ENCODE measurements at regions not wholly inside any gene's neighbourhood (a gene's known extent, or its start where the extent isn't known, plus 50 kb on each side); places are given as distances from the start of the nearest gene placed in this dataset.

GRCh38 chr12:46471404-46471803, 98.8 kb upstream of the SLC38A2 start:
- TF ChIP-seq, protein P1, sequence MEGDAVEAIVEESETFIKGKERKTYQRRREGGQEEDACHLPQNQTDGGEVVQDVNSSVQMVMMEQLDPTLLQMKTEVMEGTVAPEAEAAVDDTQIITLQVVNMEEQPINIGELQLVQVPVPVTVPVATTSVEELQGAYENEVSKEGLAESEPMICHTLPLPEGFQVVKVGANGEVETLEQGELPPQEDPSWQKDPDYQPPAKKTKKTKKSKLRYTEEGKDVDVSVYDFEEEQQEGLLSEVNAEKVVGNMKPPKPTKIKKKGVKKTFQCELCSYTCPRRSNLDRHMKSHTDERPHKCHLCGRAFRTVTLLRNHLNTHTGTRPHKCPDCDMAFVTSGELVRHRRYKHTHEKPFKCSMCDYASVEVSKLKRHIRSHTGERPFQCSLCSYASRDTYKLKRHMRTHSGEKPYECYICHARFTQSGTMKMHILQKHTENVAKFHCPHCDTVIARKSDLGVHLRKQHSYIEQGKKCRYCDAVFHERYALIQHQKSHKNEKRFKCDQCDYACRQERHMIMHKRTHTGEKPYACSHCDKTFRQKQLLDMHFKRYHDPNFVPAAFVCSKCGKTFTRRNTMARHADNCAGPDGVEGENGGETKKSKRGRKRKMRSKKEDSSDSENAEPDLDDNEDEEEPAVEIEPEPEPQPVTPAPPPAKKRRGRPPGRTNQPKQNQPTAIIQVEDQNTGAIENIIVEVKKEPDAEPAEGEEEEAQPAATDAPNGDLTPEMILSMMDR (IDR thresholded peaks at IDR 0.05) = no peak
- no peak for TF ChIP-seq ZFX (IDR thresholded peaks at IDR 0.05; ENCODE audit: borderline replicate concordance)
